HG03045 (cell line): ENCODE measurements at regions not wholly inside any gene's neighbourhood (a gene's known extent, or its start where the extent isn't known, plus 50 kb on each side); places are given as distances from the start of the nearest gene placed in this dataset.
"Not testable (repeated sequence)": the region's sequence is repeated elsewhere in the genome, so short reads cannot be mapped to it uniquely, and the experiment has no call there.

Experiments
- ATAC-seq: cut with Tn5 transposase; IDR thresholded peaks from one replicate; pipeline ENCODE4 v1.9.1; 2021; ENCODE audit warnings: mild to moderate bottlenecking, moderate library complexity; ENCODE audit not compliant: unreplicated experiment

GRCh38 chr7:29649028-29649716 lies 85.5 kb downstream of the PRR15 start:
- no peak for ATAC-seq

DNA sequence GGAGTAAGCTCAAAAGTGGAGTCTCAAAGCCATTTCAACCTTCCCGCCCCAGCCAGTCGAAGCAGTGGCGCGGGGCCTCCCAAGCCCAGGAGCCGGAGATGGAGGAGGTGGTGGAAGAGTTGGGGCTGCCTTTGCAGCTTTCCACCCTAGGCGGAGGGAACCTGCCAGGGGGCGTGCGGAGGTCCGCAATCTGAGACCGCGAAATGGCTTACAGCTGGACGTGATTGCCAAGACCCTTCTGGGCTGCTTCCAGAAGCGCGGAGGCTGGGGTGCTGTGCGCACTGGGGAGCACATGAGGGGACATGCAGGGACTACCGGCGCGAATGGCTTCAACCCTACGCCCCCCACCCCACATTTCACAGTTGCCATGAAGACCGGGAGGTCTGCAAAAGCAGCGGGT lies 86.2 kb downstream of the PRR15 start:
- no peak for ATAC-seq

DNA sequence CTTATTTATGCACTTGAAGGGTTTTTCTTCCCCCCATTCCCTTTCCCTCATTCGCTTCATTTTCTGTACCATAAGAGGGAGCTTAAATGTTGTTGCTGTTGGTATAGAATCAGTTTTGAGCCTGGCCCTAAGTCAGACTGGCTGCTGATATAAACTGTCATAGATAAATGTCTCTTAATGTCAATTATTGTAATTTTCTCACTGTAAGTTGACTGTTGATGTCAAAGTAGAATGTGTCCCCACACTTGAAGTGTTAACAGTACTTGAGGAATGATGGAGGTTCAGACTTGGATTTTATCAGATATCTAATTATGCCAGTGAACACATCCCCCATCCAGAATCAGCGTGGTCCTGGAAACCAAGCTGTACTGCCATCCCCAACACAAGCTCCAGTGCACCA lies 87.8 kb downstream of the PRR15 start:
- no peak for ATAC-seq

- no peak for ATAC-seq
Measured at GRCh38 chr7:29652556-29652955, 88.9 kb downstream of the PRR15 start.

- ATAC-seq, result not testable (repeated sequence)
Measured at GRCh38 chr7:29654340-29654739, 90.7 kb downstream of the PRR15 start.

- no peak for ATAC-seq
Measured at GRCh38 chr7:29657288-29657687, 93.7 kb downstream of the PRR15 start.

DNA sequence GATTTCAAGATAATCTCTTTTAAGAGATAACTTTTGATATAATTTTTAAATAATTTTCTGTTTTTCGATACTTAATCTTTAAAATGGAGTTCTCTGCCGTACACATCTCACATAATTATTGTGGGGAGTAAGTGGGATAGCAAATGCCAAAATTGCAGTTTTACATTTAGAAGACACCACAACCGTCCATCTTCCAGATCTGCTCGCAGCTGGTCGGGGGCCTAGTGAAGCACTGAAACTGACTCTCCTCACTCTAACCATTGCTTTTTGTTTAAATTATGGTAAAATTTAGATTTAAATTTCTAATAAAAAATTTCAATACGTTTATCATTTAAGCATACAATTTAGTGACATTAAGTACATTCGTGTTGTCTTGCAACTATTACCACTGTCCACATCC lies 94.2 kb downstream of the PRR15 start:
- no peak for ATAC-seq

DNA sequence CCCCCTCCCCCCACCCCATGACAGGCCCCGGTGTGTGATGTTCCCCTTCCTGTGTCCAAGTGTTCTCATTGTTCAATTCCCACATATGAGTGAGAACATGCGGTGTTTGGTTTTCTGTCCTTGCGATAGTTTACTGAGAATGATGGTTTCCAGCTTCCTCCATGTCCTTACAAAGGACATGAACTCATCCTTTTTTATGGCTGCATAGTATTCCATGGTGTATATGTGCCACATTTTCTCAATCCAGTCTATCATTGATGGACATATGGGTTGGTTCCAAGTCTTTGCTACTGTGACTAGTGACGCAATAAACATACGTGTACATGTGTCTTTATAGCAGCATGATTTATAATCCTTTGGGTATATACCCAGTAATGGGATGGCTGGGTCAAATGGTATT lies 95.6 kb downstream of the PRR15 start:
- ATAC-seq, result not testable (repeated sequence)

DNA sequence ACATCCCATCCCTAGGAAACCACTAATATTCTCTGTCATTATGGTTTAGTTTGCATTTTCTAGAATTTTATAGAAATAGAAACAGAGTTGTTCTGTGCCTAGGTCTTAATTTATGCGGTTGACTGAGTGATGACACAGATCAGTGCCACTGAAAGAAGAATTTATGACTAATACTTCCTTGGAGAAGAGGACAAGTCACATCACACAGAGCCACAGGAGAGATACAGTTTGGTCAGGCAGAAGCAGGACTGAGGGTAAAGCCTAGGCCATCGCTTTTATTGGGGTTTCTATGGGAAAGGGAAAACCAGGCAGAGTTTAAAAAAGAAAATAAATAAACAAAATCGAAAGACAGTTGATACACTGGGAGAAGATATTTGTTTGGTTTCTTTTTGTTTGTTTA lies 99.3 kb downstream of the PRR15 start:
- not testable (repeated sequence) for ATAC-seq

DNA sequence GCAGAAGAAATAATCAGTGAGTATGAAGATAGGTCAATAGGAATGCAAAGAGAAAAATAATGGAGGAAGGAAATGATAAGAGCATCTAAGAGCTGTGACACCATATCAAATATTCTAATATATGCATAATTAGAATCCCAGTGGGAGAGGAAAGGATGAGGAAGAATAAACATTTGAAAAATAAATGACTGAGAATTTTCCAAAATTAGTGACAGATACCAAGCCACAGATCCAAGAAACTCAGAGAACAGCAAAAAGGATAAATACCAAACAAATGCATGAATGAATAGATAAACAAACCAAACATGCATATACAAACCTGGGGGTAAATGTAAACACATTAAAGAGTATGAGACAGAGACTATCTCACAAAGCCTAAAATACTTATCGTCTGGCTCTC lies 101.4 kb downstream of the PRR15 start:
- not testable (repeated sequence) for ATAC-seq

DNA sequence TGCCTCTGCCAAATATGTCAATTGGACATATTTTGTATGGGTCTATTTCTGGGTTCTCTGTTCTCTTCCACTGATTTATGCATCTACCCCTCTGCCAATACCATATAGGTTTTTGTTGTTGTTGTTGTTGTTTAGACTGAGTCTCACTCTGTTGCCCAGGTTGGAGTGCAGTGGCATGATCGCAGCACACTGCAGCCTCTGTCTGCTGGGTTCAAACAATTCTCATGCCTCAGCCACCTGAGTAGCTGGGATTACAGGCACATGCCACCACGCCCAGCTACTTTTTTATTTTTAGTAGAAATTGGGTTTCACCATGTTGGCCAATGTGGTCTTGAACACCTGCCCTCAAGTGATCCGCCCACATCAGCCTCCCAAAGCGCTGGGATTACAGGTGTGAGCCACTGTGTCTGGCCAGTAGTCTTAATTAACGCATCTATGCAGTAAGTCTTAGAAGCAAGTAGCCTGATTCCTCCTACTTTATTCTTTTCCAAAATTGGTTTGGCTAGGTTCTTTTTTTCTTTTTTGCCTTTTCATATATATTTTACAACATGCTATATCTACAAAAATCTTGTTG lies 103.5 kb downstream of the PRR15 start:
- not testable (repeated sequence) for ATAC-seq

- ATAC-seq, result not testable (repeated sequence)
Measured at GRCh38 chr7:29671286-29671685, 107.7 kb downstream of the PRR15 start.

DNA sequence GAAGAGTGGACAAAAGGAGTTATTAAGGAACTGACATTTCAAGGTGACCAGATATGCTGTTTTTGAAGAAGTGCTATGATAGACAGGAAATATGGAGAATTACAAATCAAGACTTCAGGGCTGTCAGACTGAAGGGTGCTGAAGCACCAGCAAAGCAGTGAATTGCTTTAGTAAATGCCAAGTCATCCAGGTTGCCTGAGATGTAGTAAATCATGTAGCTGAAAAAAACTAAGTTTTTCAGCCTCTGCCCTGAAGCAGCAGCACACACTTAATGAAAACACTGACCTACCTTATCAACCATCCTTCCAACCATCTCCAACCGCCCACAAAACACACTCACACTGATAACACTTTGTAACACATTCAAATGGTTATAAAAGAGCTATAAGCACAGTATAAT lies 110.0 kb downstream of the PRR15 start:
- ATAC-seq, result not testable (repeated sequence)

DNA sequence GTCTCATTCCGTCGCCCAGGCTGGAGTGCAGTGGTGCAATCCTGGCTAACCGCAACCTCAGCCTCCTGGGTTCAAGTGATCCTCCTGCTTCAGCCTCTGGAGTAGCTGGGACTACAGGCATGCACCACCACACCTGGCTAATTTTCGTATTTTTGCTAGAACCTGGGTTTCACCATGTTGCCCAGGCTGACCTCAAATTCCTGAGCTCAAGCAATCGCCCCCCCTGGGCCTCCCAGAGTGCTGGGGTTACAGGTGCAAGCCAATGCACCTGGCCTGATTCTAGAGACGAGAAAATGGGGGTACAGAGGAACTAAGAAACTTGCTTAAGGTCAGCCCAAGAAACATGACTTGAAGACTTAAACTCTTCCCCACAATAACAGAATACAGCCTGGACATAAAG lies 111.0 kb downstream of the PRR15 start:
- not testable (repeated sequence) for ATAC-seq

DNA sequence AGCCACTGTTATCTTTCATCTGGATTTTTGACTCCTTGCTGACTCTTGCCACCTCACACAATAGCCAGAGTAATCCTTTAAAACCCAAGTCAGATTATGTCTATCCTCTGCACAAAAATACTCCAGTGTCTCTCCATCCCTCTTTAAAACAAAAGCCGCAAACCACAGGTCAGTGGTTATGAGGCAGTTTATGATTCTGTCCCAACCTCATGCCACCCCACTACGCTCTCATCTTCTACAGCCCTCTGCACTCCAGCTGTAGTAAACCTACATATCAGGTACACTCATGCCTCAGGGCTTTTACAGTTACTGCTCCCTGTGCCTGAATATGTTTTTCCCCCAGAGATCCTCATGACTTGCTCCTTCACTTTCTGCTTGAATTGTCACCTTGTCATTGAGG lies 113.6 kb downstream of the PRR15 start:
- ATAC-seq, result not testable (repeated sequence)

GRCh38 chr7:29679963-29680362 lies 116.3 kb downstream of the PRR15 start:
- not testable (repeated sequence) for ATAC-seq

GRCh38 chr7:29680601-29681000 lies 117.0 kb downstream of the PRR15 start:
- not testable (repeated sequence) for ATAC-seq

GRCh38 chr7:29684151-29684786 lies 120.6 kb downstream of the PRR15 start:
- ATAC-seq, result peak; percentile 30

GRCh38 chr7:29684787-29685650 lies 121.3 kb upstream of the WIPF3 start:
- ATAC-seq, result peak; percentile 79

DNA sequence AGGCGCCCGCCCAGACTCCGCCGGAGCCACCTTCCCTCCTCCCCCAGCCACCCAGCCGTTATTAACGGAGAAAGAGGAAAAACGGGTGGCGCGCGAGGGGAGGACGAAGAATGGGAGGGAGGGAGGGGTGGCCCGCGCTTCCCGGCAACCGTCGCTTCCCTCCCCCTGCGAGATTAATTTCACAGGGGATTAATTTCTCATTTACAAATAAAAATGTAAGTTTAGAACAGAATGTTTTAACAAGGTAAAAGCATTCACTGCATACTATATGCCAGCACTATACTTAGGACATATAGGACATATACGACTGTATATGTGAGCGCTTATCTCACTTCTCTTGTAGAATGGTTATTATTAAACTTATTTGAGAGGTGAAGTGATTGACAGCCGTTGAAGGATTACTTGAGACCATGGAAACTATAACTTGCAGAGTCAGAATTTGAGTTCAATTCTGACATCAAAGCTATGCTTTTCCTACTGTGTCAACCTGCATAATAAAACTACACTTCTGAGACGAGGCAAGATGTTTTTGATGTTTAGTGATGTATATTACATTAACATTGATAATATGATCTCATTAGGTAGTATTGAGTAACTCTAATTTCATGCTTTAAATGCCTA lies 120.5 kb upstream of the WIPF3 start:
- ATAC-seq, result not testable (repeated sequence)

GRCh38 chr7:29690510-29690909 lies 115.8 kb upstream of the WIPF3 start:
- not testable (repeated sequence) for ATAC-seq
